ENCODE measurements at regions not wholly inside any gene's neighbourhood (a gene's known extent, or its start where the extent isn't known, plus 50 kb on each side); places are given as distances from the start of the nearest gene placed in this dataset.
"Not testable (repeated sequence)": the region's sequence is repeated elsewhere in the genome, so short reads cannot be mapped to it uniquely, and the experiment has no call there.

GRCh38 chr6:121764493-121764892 is 329.0 kb downstream of the GJA1 start:
- Mint-ChIP-seq H3K27ac (no peak overlapping the region), H3K27me3 (no peaks in the 10 kb centered on the region), H3K36me3 (no peaks in the 10 kb centered on the region), H3K4me3 (no peak overlapping the region), H3K9me3 (peaks cover 10% of the 10 kb centered on the region), H3K4me1 (ENCODE audit: low read depth in 2 of 2) (no peaks in the 10 kb centered on the region)
- ATAC-seq: no peak
- no peak for DNase-seq (ENCODE audit: low spot score)

GRCh38 chr6:121765060-121765459 is 329.6 kb downstream of the GJA1 start:
- H3K4me3 Mint-ChIP-seq: no peak overlapping the region
- H3K36me3 Mint-ChIP-seq: no peaks in the 10 kb centered on the region
- ATAC-seq (no peak), DNase-seq (ENCODE audit: low spot score) (no peak)
- no peak overlapping the region for H3K27ac Mint-ChIP-seq
- H3K9me3 Mint-ChIP-seq: peaks cover 10% of the 10 kb centered on the region
- H3K27me3 Mint-ChIP-seq: no peaks in the 10 kb centered on the region
- no peaks in the 10 kb centered on the region for H3K4me1 Mint-ChIP-seq (ENCODE audit: low read depth in 2 of 2)

GRCh38 chr6:121767211-121767610 is 331.8 kb downstream of the GJA1 start:
- DNase-seq (ENCODE audit: low spot score) (no peak), ATAC-seq (no peak)
- no peaks in the 10 kb centered on the region for H3K36me3 Mint-ChIP-seq
- peaks cover 0 to 5% of the 10 kb centered on the region in 2 donors for H3K4me1 Mint-ChIP-seq (ENCODE audit: low read depth in 2 of 2)
- no peak overlapping the region for H3K4me3 Mint-ChIP-seq
- no peaks in the 10 kb centered on the region for H3K27me3 Mint-ChIP-seq
- no peak overlapping the region for H3K27ac Mint-ChIP-seq
- H3K9me3 Mint-ChIP-seq: peaks cover 4% of the 10 kb centered on the region

- DNase-seq (ENCODE audit: low spot score) (no peak), ATAC-seq (no peak)
- no peaks in the 10 kb centered on the region for H3K27me3 Mint-ChIP-seq
- H3K4me1 Mint-ChIP-seq (ENCODE audit: low read depth in 2 of 2): peaks cover 0 to 5% of the 10 kb centered on the region in 2 donors
- no peaks in the 10 kb centered on the region for H3K9me3 Mint-ChIP-seq
- H3K27ac Mint-ChIP-seq: no peak overlapping the region
- no peak overlapping the region for H3K4me3 Mint-ChIP-seq
- H3K36me3 Mint-ChIP-seq: no peaks in the 10 kb centered on the region
Observed at GRCh38 chr6:121770943-121771342, 335.5 kb downstream of the GJA1 start.

GRCh38 chr6:121771937-121772720 is 336.7 kb downstream of the GJA1 start:
- Mint-ChIP-seq H3K36me3 (no peaks in the 10 kb centered on the region), H3K9me3 (no peaks in the 10 kb centered on the region), H3K4me1 (ENCODE audit: low read depth in 2 of 2) (peaks cover 0 to 5% of the 10 kb centered on the region in 2 donors), H3K27me3 (no peaks in the 10 kb centered on the region), H3K27ac (no peak overlapping the region), H3K4me3 (no peak overlapping the region)
- no peak for DNase-seq (ENCODE audit: low spot score)
- no peak for ATAC-seq

GRCh38 chr6:121776054-121776453 is 340.6 kb downstream of the GJA1 start:
- no peak for ATAC-seq
- no peak overlapping the region for H3K27ac Mint-ChIP-seq
- H3K27me3 Mint-ChIP-seq: no peaks in the 10 kb centered on the region
- H3K9me3 Mint-ChIP-seq: peaks cover 2% of the 10 kb centered on the region
- H3K4me1 Mint-ChIP-seq (ENCODE audit: low read depth in 2 of 2): peaks cover 0 to 5% of the 10 kb centered on the region in 2 donors
- H3K36me3 Mint-ChIP-seq: no peaks in the 10 kb centered on the region
- no peak overlapping the region for H3K4me3 Mint-ChIP-seq
- DNase-seq (ENCODE audit: low spot score): no peak

- H3K27ac Mint-ChIP-seq: no peak overlapping the region
- H3K4me1 Mint-ChIP-seq (ENCODE audit: low read depth in 2 of 2): no peaks in the 10 kb centered on the region
- no peak overlapping the region for H3K4me3 Mint-ChIP-seq
- ATAC-seq (no peak), DNase-seq (ENCODE audit: low spot score) (no peak)
- H3K9me3 Mint-ChIP-seq: peaks cover 8% of the 10 kb centered on the region
- H3K27me3 Mint-ChIP-seq: no peaks in the 10 kb centered on the region
- no peaks in the 10 kb centered on the region for H3K36me3 Mint-ChIP-seq
Observed at GRCh38 chr6:121780325-121781321, 345.2 kb downstream of the GJA1 start.

- Mint-ChIP-seq H3K4me1 (ENCODE audit: low read depth in 2 of 2) (no peaks in the 10 kb centered on the region), H3K27me3 (no peaks in the 10 kb centered on the region), H3K9me3 (peaks cover 3% of the 10 kb centered on the region), H3K27ac (no peak overlapping the region), H3K4me3 (no peak overlapping the region), H3K36me3 (no peaks in the 10 kb centered on the region)
- DNase-seq (ENCODE audit: low spot score): no peak
- no peak for ATAC-seq
Observed at GRCh38 chr6:121791396-121792315, 356.2 kb downstream of the GJA1 start.

- Mint-ChIP-seq H3K4me1 (ENCODE audit: low read depth in 2 of 2) (no peaks in the 10 kb centered on the region), H3K27ac (no peak overlapping the region), H3K4me3 (no peak overlapping the region), H3K27me3 (no peaks in the 10 kb centered on the region), H3K36me3 (no peaks in the 10 kb centered on the region), H3K9me3 (peaks cover 2% of the 10 kb centered on the region)
- DNase-seq (ENCODE audit: low spot score) (no peak), ATAC-seq (no peak)
Observed at GRCh38 chr6:121794630-121795029, 359.2 kb downstream of the GJA1 start.

GRCh38 chr6:121797598-121797997 is 362.2 kb downstream of the GJA1 start:
- H3K36me3 Mint-ChIP-seq; H3K4me1 Mint-ChIP-seq (ENCODE audit: low read depth in 2 of 2); H3K27me3 Mint-ChIP-seq; ATAC-seq; DNase-seq (ENCODE audit: low spot score); H3K4me3 Mint-ChIP-seq; H3K27ac Mint-ChIP-seq: not testable (repeated sequence)
- H3K9me3 Mint-ChIP-seq: peaks cover 11% of the 10 kb centered on the region

GRCh38 chr6:121798126-121798525 is 362.7 kb downstream of the GJA1 start:
- DNase-seq (ENCODE audit: low spot score); H3K4me3 Mint-ChIP-seq: not testable (repeated sequence)

GRCh38 chr6:121799574-121799973 is 364.1 kb downstream of the GJA1 start:
- H3K36me3 Mint-ChIP-seq: no peaks in the 10 kb centered on the region
- no peaks in the 10 kb centered on the region for H3K27me3 Mint-ChIP-seq
- H3K9me3 Mint-ChIP-seq: peaks cover 18% of the 10 kb centered on the region
- ATAC-seq: no peak
- H3K4me1 Mint-ChIP-seq (ENCODE audit: low read depth in 2 of 2): no peaks in the 10 kb centered on the region
- no peak for DNase-seq (ENCODE audit: low spot score)
- H3K4me3 Mint-ChIP-seq: no peak overlapping the region
- H3K27ac Mint-ChIP-seq: no peak overlapping the region

More at GRCh38 chr6:121798126-121798525, 362.7 kb downstream of the GJA1 start:
- not testable (repeated sequence) for H3K27me3 Mint-ChIP-seq; H3K27ac Mint-ChIP-seq; H3K4me1 Mint-ChIP-seq (ENCODE audit: low read depth in 2 of 2); H3K36me3 Mint-ChIP-seq; ATAC-seq
- H3K9me3 Mint-ChIP-seq: peaks cover 11% of the 10 kb centered on the region

GRCh38 chr6:121800047-121800446 is 364.6 kb downstream of the GJA1 start:
- Mint-ChIP-seq H3K27ac (no peak overlapping the region), H3K9me3 (peaks cover 18% of the 10 kb centered on the region), H3K4me1 (ENCODE audit: low read depth in 2 of 2) (no peaks in the 10 kb centered on the region), H3K4me3 (no peak overlapping the region), H3K27me3 (no peaks in the 10 kb centered on the region), H3K36me3 (no peaks in the 10 kb centered on the region)
- ATAC-seq (no peak), DNase-seq (ENCODE audit: low spot score) (no peak)

Measured in natural killer cell treated with Interleukin-12 subunit alpha and Interleukin-12 subunit beta and Interleukin-15 and Interleukin-18, amount 100 ng/mL, for 72 hours (primary cell).